Stomach smooth muscle (tissue), 2 donors: ENCODE measurements at regions not wholly inside any gene's neighbourhood (a gene's known extent, or its start where the extent isn't known, plus 50 kb on each side); places are given as distances from the start of the nearest gene placed in this dataset.
"Not testable (repeated sequence)": the region's sequence is repeated elsewhere in the genome, so short reads cannot be mapped to it uniquely, and the experiment has no call there.

Experiments
- H3K27ac ChIP-seq: one replicate; pipeline ENCODE4 v1.7.0; 2013; ENCODE audit warnings: mild to moderate bottlenecking, low read length, inconsistent platforms
- H3K27me3 ChIP-seq, 2 donors: one replicate each; pipeline ENCODE4 v1.7.0; 2013; ENCODE audit warnings: low read length in 2 of 2; ENCODE audit not compliant: insufficient read depth in 2 of 2, control insufficient read depth in 1 of 2
- H3K36me3 ChIP-seq, 2 donors: one replicate each; pipeline ENCODE4 v1.7.0; 2013; ENCODE audit warnings: low read length in 2 of 2; ENCODE audit not compliant: control insufficient read depth in 2 of 2, insufficient read depth in 2 of 2
- H3K4me1 ChIP-seq: one replicate; pipeline ENCODE4 v1.7.0; 2013; ENCODE audit warnings: low read length; ENCODE audit not compliant: control insufficient read depth, insufficient read depth
- H3K4me3 ChIP-seq, 2 donors: one replicate each; pipeline ENCODE4 v1.7.0; 2013; ENCODE audit warnings: low read length in 2 of 2
- H3K9ac ChIP-seq, 2 donors: one replicate each; pipeline ENCODE4 v1.7.0; 2013; ENCODE audit warnings: low read length in 2 of 2, mild to moderate bottlenecking in 1 of 2
- H3K9me3 ChIP-seq, 2 donors: one replicate each; pipeline ENCODE4 v1.7.0; 2013; ENCODE audit warnings: low read length in 2 of 2; ENCODE audit not compliant: control insufficient read depth in 2 of 2
- donor health status: healthy.
- donor health status: Pancreatic carcinoma.

GRCh38 chr9:115585458-115585857, 467.5 kb upstream of the TNC start:
- not testable (repeated sequence) for H3K4me3 ChIP-seq, H3K27me3 ChIP-seq, H3K9ac ChIP-seq, H3K9me3 ChIP-seq, H3K36me3 ChIP-seq, H3K27ac ChIP-seq, H3K4me1 ChIP-seq

DNA sequence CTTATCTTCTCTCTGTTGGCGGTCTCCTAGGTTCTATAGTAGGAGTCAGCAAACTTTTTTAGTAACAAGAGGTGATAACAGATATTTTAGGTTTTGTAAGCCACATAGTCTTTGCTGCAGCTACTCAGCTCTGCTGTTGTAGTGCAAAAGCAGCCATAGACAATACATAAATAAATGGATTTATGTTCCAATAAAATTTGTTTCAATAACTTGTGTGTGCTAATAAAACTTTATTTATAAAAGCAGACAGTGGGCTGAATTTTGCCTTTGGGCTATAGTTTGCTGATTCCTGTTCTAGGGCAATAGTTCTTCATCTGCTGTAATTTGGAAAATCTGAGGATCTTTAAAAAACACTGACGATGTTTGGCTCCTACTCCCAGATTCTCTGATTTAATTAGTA, 469.4 kb upstream of the TNC start:
- Histone ChIP-seq H3K36me3 (no peaks in the 10 kb centered on the region), H3K4me3 (no peak overlapping the region), H3K9ac (no peak overlapping the region), H3K27ac (no peak overlapping the region), H3K27me3 (no peaks in the 10 kb centered on the region), H3K9me3 (peaks cover 0 to 4% of the 10 kb centered on the region in 2 donors), H3K4me1 (no peaks in the 10 kb centered on the region)

GRCh38 chr9:115590011-115590410, 472.1 kb upstream of the TNC start:
- Histone ChIP-seq H3K9ac (no peak overlapping the region), H3K4me1 (no peaks in the 10 kb centered on the region), H3K27me3 (no peaks in the 10 kb centered on the region), H3K4me3 (no peak overlapping the region), H3K9me3 (peaks cover 0 to 4% of the 10 kb centered on the region in 2 donors), H3K27ac (no peak overlapping the region), H3K36me3 (no peaks in the 10 kb centered on the region)

- Histone ChIP-seq H3K4me3 (no peak overlapping the region), H3K9me3 (peaks cover 0 to 4% of the 10 kb centered on the region in 2 donors), H3K27me3 (no peaks in the 10 kb centered on the region), H3K4me1 (no peaks in the 10 kb centered on the region), H3K36me3 (no peaks in the 10 kb centered on the region), H3K9ac (no peak overlapping the region), H3K27ac (no peak overlapping the region)
Measured at GRCh38 chr9:115591584-115591984, 473.6 kb upstream of the TNC start.

GRCh38 chr9:115593587-115594091, 475.7 kb upstream of the TNC start:
- H3K9ac ChIP-seq, result no peak overlapping the region
- peaks cover 0 to 4% of the 10 kb centered on the region in 2 donors for H3K9me3 ChIP-seq
- H3K27me3 ChIP-seq, result no peaks in the 10 kb centered on the region
- H3K4me1 ChIP-seq, result no peaks in the 10 kb centered on the region
- H3K4me3 ChIP-seq, result no peak overlapping the region
- no peak overlapping the region for H3K27ac ChIP-seq
- H3K36me3 ChIP-seq, result no peaks in the 10 kb centered on the region

DNA sequence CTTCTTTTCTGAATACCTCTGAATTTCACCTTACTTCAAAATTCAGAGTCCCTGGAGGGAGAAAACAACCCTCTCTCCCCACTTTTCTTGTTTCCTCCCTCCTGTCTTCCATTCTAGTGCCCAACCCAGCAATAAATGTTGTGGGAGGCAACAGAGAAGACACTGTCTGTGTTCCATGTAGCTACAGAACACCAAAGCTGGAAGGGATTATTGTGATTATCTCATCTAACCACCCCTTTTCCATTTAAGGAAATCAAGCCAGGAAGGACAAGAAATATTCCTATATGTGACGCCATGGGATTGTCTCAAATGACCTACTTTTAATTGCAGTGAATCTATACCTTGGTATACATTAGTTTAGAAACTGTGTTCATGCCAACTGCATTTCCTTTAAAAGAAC, 476.6 kb upstream of the TNC start:
- Histone ChIP-seq H3K9me3 (peaks cover 0 to under 1% of the 10 kb centered on the region in 2 donors), H3K27ac (no peak overlapping the region), H3K4me1 (no peaks in the 10 kb centered on the region), H3K4me3 (no peak overlapping the region), H3K27me3 (no peaks in the 10 kb centered on the region), H3K9ac (no peak overlapping the region), H3K36me3 (no peaks in the 10 kb centered on the region)

GRCh38 chr9:115596021-115596745, 478.2 kb upstream of the TNC start:
- no peaks in the 10 kb centered on the region for H3K9me3 ChIP-seq
- no peak overlapping the region for H3K27ac ChIP-seq
- H3K9ac ChIP-seq, result no peak overlapping the region
- no peaks in the 10 kb centered on the region for H3K4me1 ChIP-seq
- no peak overlapping the region for H3K4me3 ChIP-seq
- no peaks in the 10 kb centered on the region for H3K36me3 ChIP-seq
- H3K27me3 ChIP-seq, result no peaks in the 10 kb centered on the region

- Histone ChIP-seq H3K9me3 (no peaks in the 10 kb centered on the region), H3K9ac (no peak overlapping the region), H3K36me3 (no peaks in the 10 kb centered on the region)
Measured at GRCh38 chr9:115596746-115597080, 478.8 kb upstream of the TNC start.

DNA sequence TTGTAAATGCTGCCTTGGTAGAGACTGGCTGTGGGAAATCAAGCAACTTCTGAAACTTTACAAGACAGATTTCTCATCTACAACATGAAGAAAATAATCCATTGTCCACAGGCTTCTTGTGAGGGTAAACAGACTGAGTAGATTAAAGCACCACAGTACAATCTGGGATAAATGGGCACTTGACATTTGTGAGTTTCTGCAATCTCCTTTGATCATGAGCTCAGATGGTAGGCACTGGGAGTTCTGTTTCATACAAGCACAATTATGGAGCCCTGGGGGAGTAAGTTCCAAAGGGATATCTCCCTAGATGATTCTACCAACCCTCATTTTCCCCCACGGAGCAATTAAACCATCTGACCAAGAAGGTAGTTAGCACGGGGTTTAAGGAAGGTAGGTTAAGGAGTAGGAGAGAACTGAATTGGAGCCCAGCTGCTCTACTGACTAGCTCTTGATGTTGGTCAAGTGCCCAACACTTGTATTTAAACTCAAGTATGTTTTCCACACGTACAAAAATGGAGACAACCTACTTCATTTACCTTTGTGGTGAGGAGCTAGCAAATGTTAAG, 479.5 kb upstream of the TNC start:
- Histone ChIP-seq H3K27ac (no peak overlapping the region), H3K4me3 (no peak overlapping the region), H3K4me1 (no peaks in the 10 kb centered on the region), H3K27me3 (no peaks in the 10 kb centered on the region), H3K36me3 (no peaks in the 10 kb centered on the region), H3K9me3 (no peaks in the 10 kb centered on the region), H3K9ac (no peak overlapping the region)

More at GRCh38 chr9:115596746-115597080, 478.8 kb upstream of the TNC start:
- Histone ChIP-seq H3K27ac (no peak overlapping the region), H3K4me1 (no peaks in the 10 kb centered on the region), H3K4me3 (no peak overlapping the region), H3K27me3 (no peaks in the 10 kb centered on the region)

DNA sequence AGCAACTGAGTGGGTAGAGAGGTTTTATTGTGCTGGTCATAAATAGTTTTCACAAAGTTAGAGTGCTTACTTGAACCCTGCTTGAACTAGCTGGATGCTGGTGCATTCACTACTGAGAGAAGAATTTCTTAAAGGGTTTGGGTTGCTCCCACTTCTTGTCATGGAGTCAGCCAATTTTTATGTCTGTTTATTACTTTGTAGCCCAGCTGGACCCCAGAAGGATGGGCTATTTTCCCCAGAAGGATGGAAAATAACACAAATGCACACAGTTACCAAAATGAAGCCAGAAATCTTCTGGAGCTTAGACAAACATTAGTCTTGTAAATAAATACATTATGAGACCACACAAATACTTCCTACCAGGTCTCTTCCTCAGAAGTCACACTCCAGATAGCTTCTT, 480.8 kb upstream of the TNC start:
- Histone ChIP-seq H3K36me3 (no peaks in the 10 kb centered on the region), H3K9me3 (no peaks in the 10 kb centered on the region), H3K9ac (no peak overlapping the region), H3K27ac (no peak overlapping the region), H3K4me1 (no peaks in the 10 kb centered on the region), H3K27me3 (no peaks in the 10 kb centered on the region), H3K4me3 (no peak overlapping the region)

DNA sequence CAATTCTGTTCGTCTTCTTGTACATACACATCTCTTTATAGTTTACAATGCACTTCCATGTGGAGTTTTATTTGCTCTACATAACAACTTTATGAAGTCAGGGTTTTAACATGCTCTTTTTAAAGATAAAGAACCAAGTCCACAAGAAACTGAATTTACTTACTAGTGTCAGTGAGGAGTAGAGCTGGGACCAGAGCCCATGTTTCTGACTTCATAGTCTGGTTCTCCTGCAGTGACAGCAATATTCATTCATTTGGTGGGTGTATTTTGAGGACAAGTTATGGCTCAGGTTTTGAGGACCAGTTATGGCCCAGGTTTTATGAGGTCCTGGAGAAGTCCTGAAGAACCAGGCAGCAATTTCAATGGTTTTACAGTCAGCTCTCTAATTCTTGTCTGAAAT, 481.9 kb upstream of the TNC start:
- Histone ChIP-seq H3K4me3 (no peak overlapping the region), H3K36me3 (no peaks in the 10 kb centered on the region), H3K9me3 (no peaks in the 10 kb centered on the region), H3K27me3 (no peaks in the 10 kb centered on the region), H3K27ac (no peak overlapping the region), H3K9ac (no peak overlapping the region), H3K4me1 (no peaks in the 10 kb centered on the region)
